ENCODE measurements at regions not wholly inside any gene's neighbourhood (a gene's known extent, or its start where the extent isn't known, plus 50 kb on each side); places are given as distances from the start of the nearest gene placed in this dataset.
A peak's percentile ranks its signal among the peaks of the same experiment; 100 is the strongest.

DNA sequence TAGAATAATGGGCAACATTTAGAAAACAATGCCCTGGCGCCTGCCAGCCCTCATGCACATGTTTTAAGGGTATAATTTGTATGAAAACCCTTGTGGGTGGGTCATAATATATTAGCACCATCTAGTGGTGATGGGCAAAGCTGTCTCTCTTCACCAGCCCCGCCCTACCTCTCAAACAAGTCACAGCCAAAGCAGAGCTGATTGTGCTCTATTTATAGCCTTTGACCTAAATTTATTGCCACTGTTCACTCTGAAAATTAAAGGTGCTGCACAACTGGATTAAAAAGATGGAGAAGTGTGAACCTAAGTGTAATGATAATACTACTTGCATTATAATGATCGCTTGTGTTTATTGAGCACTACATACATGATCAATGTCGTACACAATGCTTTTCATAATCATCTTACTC, 131.9 kb upstream of the ANKH start (continued):
- no peak for TF ChIP-seq RCOR1 (IDR thresholded peaks at IDR 0.05; ENCODE audit: low read length)
- TF ChIP-seq MEF2A (IDR thresholded peaks at IDR 0.05; ENCODE audit: borderline replicate concordance, low read depth), result no peak
- peak; percentile 91 for TF ChIP-seq SMC3 (IDR thresholded peaks at IDR 0.05; ENCODE audit: low read depth, low read length)
- no peak for TF ChIP-seq EZH2phosphoT487 (IDR thresholded peaks at IDR 0.05; ENCODE audit: borderline replicate concordance, low read depth)
- TF ChIP-seq, protein P1, sequence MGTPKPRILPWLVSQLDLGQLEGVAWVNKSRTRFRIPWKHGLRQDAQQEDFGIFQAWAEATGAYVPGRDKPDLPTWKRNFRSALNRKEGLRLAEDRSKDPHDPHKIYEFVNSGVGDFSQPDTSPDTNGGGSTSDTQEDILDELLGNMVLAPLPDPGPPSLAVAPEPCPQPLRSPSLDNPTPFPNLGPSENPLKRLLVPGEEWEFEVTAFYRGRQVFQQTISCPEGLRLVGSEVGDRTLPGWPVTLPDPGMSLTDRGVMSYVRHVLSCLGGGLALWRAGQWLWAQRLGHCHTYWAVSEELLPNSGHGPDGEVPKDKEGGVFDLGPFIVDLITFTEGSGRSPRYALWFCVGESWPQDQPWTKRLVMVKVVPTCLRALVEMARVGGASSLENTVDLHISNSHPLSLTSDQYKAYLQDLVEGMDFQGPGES (IDR thresholded peaks at IDR 0.05; ENCODE audit: low read depth, low read length), result no peak
- no peak for TF ChIP-seq MAX (IDR thresholded peaks at IDR 0.05; ENCODE audit: low read depth)
- no peak for TF ChIP-seq YY1 (IDR thresholded peaks at IDR 0.05; ENCODE audit: low read depth)

- H3K36me3 ChIP-seq (replicated peaks in 1 of 2; ENCODE audit: control insufficient read depth in 1 of 2, insufficient read depth in 2 of 2, low read length in 1 of 2), result no peaks in the 10 kb centered on the region
- H3K4me2 ChIP-seq, result no peak overlapping the region
- no peaks in the 10 kb centered on the region for H3F3A ChIP-seq (replicated peaks; ENCODE audit: insufficient read depth)
- H3K9me3 ChIP-seq, result no peaks in the 10 kb centered on the region
- CTCF ChIA-PET, result interaction anchor here (0.6 to 8.4 kb wide), 43 partner anchors 9 to 726 kb away, joined by 3 to 203 read pairs (median 6); partner anchors contain the start of genes ANKH and OTULIN
- H4K20me1 ChIP-seq (ENCODE audit: insufficient read depth), result no peaks in the 10 kb centered on the region
- POLR2A ChIA-PET, result no interaction called here
- TF ChIP-seq, protein P1 (IDR thresholded peaks at IDR 0.05; ENCODE audit: low read depth, low read length), result no peak
- H3K79me2 ChIP-seq (ENCODE audit: insufficient read depth), result no peaks in the 10 kb centered on the region
- peaks cover 0 to 2% of the 10 kb centered on the region in 2 experiments; a peak in 2 of 4 replicates for H3K4me1 ChIP-seq (ENCODE audit: control insufficient read depth in 1 of 2, insufficient read depth in 2 of 2, low read depth in 1 of 2, low read length in 1 of 2)
- no peak overlapping the region for H3K4me3 ChIP-seq (ENCODE audit: low read depth in 2 of 2, low read length in 1 of 2)
- no peaks in the 10 kb centered on the region for H3K9me2 ChIP-seq
- no peak overlapping the region for H2AFZ ChIP-seq (ENCODE audit: low read depth)
- H3K27ac ChIP-seq (ENCODE audit: low read depth in 2 of 2, low read length in 1 of 2), result no peak overlapping the region
- no peak for DNase-seq
- 42% methylated on average over 2 of the region's 2 CpGs for WGBS (ENCODE audit: low lambda C conversion rate)
- no peaks in the 10 kb centered on the region for H3K27me3 ChIP-seq (ENCODE audit: insufficient read depth)
- H3K9ac ChIP-seq, result no peak overlapping the region
Measured at GRCh38 chr5:15002791-15003190, 131.2 kb upstream of the ANKH start.

GRCh38 chr5:15002173-15002572, 130.6 kb upstream of the ANKH start:
- no peaks in the 10 kb centered on the region; a peak in 1 of 4 replicates for H3K4me1 ChIP-seq (ENCODE audit: control insufficient read depth in 1 of 2, insufficient read depth in 2 of 2, low read depth in 1 of 2, low read length in 1 of 2)
- ChIA-PET POLR2A (no interaction called here), CTCF (interaction anchor here (1.1 to 8.4 kb wide), 18 partner anchors 8 to 318 kb away, joined by 4 to 203 read pairs (median 8); partner anchors contain the start of gene ANKH)
- H3K27ac ChIP-seq (ENCODE audit: low read depth in 2 of 2, low read length in 1 of 2), result no peak overlapping the region
- H3K4me3 ChIP-seq (ENCODE audit: low read depth in 2 of 2, low read length in 1 of 2), result no peak overlapping the region
- H2AFZ ChIP-seq (ENCODE audit: low read depth), result no peak overlapping the region
- WGBS (ENCODE audit: low lambda C conversion rate), result 87% methylated on average over 10 of the region's 10 CpGs
- no peaks in the 10 kb centered on the region for H3K9me3 ChIP-seq
- no peaks in the 10 kb centered on the region for H3F3A ChIP-seq (replicated peaks; ENCODE audit: insufficient read depth)
- H3K9ac ChIP-seq, result no peak overlapping the region
- no peaks in the 10 kb centered on the region for H3K79me2 ChIP-seq (ENCODE audit: insufficient read depth)
- H3K27me3 ChIP-seq (ENCODE audit: insufficient read depth), result no peaks in the 10 kb centered on the region
- H3K36me3 ChIP-seq (replicated peaks in 1 of 2; ENCODE audit: control insufficient read depth in 1 of 2, insufficient read depth in 2 of 2, low read length in 1 of 2), result no peaks in the 10 kb centered on the region
- no peaks in the 10 kb centered on the region for H4K20me1 ChIP-seq (ENCODE audit: insufficient read depth)
- H3K9me2 ChIP-seq, result no peaks in the 10 kb centered on the region
- no peak for DNase-seq
- H3K4me2 ChIP-seq, result no peak overlapping the region
- TF ChIP-seq, protein P2, sequence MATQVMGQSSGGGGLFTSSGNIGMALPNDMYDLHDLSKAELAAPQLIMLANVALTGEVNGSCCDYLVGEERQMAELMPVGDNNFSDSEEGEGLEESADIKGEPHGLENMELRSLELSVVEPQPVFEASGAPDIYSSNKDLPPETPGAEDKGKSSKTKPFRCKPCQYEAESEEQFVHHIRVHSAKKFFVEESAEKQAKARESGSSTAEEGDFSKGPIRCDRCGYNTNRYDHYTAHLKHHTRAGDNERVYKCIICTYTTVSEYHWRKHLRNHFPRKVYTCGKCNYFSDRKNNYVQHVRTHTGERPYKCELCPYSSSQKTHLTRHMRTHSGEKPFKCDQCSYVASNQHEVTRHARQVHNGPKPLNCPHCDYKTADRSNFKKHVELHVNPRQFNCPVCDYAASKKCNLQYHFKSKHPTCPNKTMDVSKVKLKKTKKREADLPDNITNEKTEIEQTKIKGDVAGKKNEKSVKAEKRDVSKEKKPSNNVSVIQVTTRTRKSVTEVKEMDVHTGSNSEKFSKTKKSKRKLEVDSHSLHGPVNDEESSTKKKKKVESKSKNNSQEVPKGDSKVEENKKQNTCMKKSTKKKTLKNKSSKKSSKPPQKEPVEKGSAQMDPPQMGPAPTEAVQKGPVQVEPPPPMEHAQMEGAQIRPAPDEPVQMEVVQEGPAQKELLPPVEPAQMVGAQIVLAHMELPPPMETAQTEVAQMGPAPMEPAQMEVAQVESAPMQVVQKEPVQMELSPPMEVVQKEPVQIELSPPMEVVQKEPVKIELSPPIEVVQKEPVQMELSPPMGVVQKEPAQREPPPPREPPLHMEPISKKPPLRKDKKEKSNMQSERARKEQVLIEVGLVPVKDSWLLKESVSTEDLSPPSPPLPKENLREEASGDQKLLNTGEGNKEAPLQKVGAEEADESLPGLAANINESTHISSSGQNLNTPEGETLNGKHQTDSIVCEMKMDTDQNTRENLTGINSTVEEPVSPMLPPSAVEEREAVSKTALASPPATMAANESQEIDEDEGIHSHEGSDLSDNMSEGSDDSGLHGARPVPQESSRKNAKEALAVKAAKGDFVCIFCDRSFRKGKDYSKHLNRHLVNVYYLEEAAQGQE (IDR thresholded peaks at IDR 0.05; ENCODE audit: low read depth, low read length), result no peak
- TF ChIP-seq, protein P1 (IDR thresholded peaks at IDR 0.05; ENCODE audit: low read depth, low read length), result no peak
- TF ChIP-seq ELF1 (IDR thresholded peaks at IDR 0.05), result no peak
- no peak for TF ChIP-seq FOXM1 (IDR thresholded peaks at IDR 0.05; ENCODE audit: low read depth)
- TF ChIP-seq ZBTB33 (IDR thresholded peaks at IDR 0.05; ENCODE audit: borderline replicate concordance, low read depth), result no peak
- no peak for TF ChIP-seq CHD2 (IDR thresholded peaks at IDR 0.05; ENCODE audit: low read length, partially characterized antibody)
- TF ChIP-seq RXRA (IDR thresholded peaks at IDR 0.05; ENCODE audit: borderline replicate concordance, low read depth), result no peak
- TF ChIP-seq MEF2A (IDR thresholded peaks at IDR 0.05; ENCODE audit: borderline replicate concordance, low read depth), result no peak
- TF ChIP-seq GATA2 (CRISPR knock-in tag; IDR thresholded peaks at IDR 0.05), result no peak
- TF ChIP-seq TAF1 (IDR thresholded peaks at IDR 0.05; ENCODE audit: borderline replicate concordance, low read depth, low read length), result no peak
- no peak for TF ChIP-seq JUND (IDR thresholded peaks at IDR 0.05)

All from SK-N-SH (cell line).